HG03342 (cell line): ENCODE measurements at regions not wholly inside any gene's neighbourhood (a gene's known extent, or its start where the extent isn't known, plus 50 kb on each side); places are given as distances from the start of the nearest gene placed in this dataset.
"Not testable (repeated sequence)": the region's sequence is repeated elsewhere in the genome, so short reads cannot be mapped to it uniquely, and the experiment has no call there.

ENCODE experiments used
- ATAC-seq: cut with Tn5 transposase; IDR thresholded peaks from one replicate; pipeline ENCODE4 v1.9.1; 2021; ENCODE audit warnings: mild to moderate bottlenecking, moderate library complexity; ENCODE audit not compliant: unreplicated experiment

GRCh38 chr2:64280812-64281211 is 136.6 kb upstream of the PELI1 start:
- ATAC-seq: not testable (repeated sequence)

DNA sequence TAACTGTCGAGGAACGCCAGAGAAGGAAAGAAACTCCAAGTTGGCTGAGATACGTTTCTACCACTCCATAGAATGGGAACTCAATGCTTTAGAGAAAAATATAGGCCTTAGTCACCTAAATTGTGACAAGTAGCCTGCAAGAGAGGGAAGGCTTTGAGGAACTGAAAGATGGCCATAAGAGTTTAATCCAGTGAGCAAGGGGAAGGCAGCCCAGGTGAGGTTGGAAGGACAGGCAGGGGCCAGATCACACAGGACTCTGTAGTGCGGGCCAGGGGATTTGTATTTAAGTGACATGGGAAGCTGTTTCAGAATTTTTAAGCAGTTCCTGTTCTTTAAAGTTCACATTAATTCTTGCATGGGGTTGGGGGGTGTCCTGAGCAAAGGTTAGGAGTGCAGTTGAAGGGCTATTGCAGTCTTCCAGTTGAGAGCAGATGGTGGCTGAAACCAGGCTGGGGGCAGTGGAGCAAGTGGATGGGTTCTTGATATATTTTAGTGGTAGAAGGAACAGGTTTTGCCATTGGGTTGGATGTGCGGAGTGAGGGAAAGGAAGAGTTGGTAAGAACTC is 138.9 kb upstream of the PELI1 start:
- peak; percentile 31 for ATAC-seq

DNA sequence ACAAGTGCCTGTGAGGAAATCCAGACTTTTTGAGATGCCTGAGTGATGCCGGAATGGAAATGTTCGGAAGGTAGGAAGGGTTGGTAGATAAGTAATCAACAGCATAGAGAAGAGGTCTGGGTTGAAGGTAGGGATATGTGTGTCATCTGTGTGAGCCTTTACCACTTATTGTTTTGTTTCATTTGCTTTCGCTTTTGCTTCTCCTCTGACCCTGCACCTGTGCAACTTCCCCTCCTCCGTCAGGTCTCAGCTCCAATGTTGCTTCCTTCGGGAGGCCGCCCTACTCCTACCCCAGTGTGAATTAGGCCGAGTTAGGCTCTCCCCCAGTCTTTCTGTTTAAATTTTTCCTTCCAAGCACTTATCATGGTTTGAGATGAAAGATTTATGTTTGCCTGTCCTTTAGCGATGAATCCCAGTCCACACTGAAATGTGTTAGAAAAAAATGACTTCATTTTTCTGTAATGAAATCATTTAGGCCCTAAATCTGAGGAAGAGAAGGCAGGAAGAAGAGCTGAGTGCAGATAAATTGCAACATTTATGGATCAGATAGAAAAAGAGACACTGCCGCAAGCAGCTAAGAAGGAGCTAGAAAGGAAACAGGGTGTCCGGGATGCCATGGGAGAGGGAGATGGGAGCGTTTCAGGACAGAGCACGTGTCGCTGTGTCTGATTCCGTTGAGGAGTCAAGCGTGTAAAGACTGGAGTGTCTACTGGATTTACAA is 139.6 kb upstream of the PELI1 start:
- ATAC-seq: peak; percentile 95

- no peak for ATAC-seq
These were observed 140.5 kb upstream of the PELI1 start for GRCh38 chr2:64284751-64285150.

GRCh38 chr2:64287202-64287740 is 143.1 kb upstream of the PELI1 start:
- no peak for ATAC-seq

GRCh38 chr2:64288321-64289193 is 144.3 kb upstream of the PELI1 start:
- no peak for ATAC-seq

- ATAC-seq: no peak
These were observed 145.0 kb upstream of the PELI1 start for GRCh38 chr2:64289251-64289650.

GRCh38 chr2:64289737-64290136 is 145.5 kb upstream of the PELI1 start:
- ATAC-seq: no peak

DNA sequence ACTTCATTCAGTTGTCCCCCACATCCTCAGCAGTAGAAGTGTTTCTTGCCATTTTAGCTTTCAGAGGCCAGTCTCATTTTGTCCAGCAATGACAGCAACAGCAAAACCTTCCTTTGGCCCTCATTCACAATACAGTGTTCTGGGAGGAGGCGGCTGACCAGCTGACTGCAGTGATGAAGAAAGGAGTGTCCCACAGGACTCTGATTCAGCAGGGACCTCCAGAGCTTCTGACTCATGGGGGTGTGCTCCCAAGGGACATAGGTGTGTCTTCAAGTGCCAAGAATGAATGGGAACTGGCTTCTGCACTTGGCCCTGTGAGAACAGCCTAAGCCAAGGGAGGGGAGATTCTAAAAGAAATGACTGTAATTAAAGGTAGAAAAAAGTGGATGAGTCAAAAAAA is 147.0 kb upstream of the PELI1 start:
- no peak for ATAC-seq

DNA sequence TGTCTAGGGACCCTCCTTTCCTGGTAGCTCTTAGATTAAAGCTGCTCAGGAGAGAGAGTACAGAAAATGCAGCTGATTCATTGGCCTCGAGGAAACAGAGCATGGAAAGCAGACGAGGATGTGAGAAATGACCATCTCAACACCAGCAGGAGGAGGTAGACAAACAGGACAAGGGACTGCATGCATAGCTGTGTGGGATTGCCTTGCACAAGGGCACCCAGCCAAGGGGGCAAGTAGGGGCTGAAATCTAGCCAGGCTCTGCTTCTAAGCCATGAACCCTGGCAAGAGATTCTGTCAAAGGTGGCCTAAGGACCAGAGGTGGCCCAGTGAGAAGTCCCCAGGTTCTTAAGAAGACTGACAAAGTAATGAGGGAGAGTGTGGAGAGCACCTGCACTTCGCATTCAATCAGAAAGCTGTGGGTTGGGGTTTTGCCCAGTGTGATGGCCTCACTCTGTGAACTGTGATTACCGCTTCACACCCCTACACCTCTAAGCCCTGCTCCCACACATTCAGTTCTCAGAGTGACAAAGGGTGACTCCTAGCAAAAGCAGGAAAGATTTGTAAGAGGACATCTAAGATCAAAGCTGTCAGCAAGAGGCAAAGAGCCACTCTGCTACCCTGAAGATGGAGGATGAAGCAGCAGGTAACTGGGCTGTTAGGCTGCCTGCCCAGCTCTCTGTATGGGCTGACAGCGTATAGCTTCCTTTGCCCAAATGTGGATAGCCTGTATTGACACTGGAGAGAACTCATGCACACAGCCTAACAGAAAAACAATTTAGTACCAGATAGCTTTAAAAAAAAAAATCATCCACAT is 151.3 kb upstream of the PELI1 start:
- ATAC-seq: peak; percentile 66

DNA sequence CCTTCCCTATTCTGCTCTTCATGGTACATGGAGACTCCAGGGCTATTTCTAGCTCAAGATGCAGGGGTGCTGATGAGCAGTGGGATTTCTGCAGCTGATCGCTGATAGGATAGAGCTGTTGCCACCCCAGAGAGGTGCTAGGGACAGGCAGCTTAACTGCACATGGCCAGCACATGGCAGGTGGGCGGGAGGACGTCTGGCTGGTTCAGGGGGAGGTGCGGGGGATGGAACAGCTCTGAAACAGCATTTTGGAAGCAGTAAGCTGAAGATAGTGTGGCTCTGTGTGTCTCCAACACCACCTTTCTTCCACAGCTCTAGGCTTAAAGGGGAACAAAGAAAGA is 151.9 kb upstream of the PELI1 start:
- no peak for ATAC-seq

DNA sequence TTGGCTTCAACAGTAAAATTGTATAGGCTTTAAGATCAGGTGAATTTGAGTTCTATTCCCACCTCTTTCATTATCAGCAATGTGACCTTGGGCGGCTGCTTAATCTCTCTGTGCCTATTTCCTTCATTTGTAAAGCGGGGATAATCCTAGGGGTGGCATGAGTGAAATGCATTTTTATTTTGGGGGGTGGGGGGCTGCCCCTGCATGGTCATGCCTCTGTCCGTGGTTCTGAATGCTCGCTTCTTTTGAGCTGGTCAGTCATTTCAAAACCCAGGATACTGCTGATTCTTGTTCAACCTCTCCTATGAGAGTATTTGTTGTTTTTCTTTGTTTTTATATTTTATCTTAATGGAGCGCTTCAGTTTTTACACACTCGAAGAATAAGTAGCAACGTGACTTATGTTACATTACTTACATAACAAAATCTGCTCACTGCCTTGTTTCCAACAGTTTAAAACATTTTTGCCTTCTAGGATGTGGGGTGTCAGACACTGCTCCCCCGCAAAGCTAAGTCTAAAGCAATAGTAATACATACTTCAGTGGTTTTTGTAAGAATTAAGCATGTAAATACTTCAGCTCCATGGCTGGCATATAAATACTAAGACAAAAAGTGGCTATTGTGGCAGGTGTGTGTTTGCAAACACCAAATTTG is 152.6 kb upstream of the PELI1 start:
- ATAC-seq: no peak

DNA sequence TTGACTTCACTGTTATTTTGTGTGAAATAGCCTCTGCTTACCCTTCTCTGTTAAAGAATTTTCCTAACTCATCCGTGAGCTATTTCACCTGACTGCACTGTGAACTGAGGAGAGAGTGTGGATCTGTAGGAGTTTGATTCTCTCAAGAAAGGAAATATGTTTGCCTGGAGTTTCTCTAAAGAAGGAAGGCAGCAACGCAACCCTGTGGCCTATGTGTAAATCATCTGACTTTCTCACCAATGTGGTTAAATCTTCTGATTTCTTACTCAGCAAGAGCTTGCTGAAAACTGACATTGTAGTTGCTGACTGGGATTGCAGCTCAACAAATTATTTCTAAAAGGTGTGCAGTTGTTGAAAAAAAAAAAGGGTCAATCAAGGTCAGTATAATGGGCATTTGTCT is 153.9 kb upstream of the PELI1 start:
- no peak for ATAC-seq

- ATAC-seq: no peak
These were observed 153.9 kb upstream of the LGALSL start for GRCh38 chr2:64300066-64300465.

DNA sequence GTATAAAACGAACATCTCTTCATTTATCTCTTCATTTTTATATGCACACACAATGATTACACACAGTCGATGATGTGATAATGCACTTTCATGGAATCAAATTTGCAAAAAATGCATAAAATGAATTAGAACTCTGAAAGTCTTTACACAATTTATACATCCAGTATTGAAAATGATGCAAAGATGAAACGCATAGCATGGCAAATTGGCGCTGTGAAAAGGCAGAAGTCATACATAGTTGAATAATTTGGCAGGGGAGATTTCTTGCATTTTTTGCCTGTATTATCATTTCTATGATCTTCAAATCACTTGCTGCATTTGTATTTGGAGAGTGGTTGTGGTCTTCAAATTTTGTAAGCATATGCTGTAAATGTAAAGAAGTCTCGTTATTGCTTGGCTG is 150.7 kb upstream of the LGALSL start:
- ATAC-seq: no peak

- no peak for ATAC-seq
These were observed 146.5 kb upstream of the LGALSL start for GRCh38 chr2:64307421-64307820.

DNA sequence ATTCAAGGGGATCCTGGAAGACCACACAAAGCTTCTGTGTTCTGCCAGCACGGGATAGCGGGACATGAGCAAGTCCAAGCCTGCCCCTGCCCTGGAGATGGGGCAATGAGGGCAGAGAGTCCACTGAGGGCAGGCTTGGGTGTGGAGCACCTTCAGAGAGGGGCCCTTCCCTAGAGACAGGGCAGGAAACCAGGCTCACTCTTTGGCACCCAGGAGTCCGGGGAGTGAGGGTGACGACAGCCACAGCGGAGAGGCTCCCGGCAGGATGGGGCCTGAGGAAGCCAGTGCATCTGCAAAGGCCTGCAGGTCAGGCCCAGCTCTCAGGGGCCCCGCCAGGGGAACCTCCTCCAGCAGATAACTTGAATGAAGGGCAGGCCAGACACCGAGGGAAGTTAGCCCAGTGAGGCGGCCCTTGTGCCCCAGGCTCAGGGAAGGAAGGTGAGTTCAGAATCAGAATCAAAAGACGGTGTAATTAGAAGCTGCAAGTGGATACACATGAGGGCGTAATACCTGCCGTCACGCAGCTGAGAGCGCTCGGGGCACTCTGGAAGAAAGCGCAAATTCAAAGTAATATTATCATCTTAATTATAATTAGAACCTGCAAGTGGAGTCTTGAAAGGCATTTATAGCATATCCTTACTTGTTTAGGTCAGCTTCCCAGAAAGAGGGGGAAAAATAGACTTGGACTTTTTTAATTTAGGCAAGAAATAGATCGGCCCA is 142.6 kb upstream of the LGALSL start:
- no peak for ATAC-seq

DNA sequence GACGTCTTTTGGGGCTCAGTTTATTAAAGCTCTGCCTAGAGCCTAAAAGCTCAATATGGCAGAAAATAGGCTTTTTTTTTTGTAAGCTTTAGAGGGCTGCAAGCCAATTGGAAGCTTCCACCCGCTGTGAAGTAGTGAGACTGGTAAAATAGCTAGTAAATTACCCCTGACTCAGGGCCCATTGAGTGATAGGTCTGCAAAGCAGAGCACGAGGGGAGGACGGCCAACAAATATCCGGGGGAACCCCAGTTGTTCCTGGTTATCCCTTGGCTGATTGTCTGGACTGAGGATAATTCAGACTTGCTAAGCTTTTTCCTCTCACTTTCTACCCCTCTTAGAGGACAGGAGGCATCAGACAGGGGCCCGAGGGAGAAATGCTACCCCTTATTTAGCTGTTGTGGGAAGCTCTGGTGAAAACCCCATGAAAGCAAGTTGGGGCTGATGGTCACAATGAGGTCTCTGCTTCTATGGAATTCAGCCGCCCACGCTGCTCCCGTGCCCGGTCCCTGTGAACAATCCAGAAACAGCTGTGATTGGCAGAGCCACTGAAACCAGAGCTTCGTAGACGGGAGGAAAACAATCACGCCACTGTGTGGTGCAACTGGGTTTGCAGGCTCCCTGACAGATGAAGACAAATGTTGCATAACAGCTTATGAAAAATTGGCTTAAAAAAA is 141.9 kb upstream of the LGALSL start:
- no peak for ATAC-seq
